ENCODE measurements at regions not wholly inside any gene's neighbourhood (a gene's known extent, or its start where the extent isn't known, plus 50 kb on each side); places are given as distances from the start of the nearest gene placed in this dataset.

DNA sequence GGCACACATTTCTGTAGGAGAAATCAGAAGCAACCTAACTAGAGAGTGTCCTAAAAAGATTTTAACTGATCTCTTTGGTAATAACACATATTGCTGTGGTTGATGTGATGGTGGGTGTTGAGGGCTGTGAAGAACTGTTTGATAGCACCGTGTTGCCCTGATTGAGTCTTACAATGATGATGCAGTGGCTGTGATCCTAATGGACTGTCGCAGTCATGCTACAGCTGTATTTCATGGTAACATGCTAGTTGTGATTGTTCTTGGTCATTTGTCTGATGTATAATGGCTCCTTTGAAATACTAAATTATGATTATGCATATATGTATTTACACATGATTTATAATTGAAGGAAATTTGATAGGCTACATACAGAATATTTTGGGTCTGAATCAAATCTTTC is 82.5 kb upstream of the MMADHC start:
- RAD21 ChIA-PET (ENCODE audit: low non-redundant PET in 1 of 2, low total read pairs in 2 of 2, uncharacterized antibody in 2 of 2, unreplicated experiment in 2 of 2) = no interaction called here
- no peak overlapping the region for H2AFZ ChIP-seq (ENCODE audit: low read depth, low read length, poor library complexity, severe bottlenecking)
- H3K4me2 ChIP-seq (ENCODE audit: low read length) = no peak overlapping the region
- BruUV-seq (replicated peaks) = no TSS peak
- H3K9me3 ChIP-seq (ENCODE audit: control insufficient read depth in 1 of 2, insufficient read depth in 1 of 2, low read depth in 1 of 2, low read length in 2 of 2) = no peaks in the 10 kb centered on the region
- no peak overlapping the region for H3K9ac ChIP-seq (ENCODE audit: low read length)
- H3K36me3 ChIP-seq (ENCODE audit: control insufficient read depth in 1 of 2, insufficient read depth in 2 of 2, low read length in 2 of 2) = no peaks in the 10 kb centered on the region
- no peaks in the 10 kb centered on the region for H3K9me2 ChIP-seq (ENCODE audit: insufficient read depth)
- ATAC-seq = no peak
- H3K4me3 ChIP-seq (replicated peaks in 1 of 2; ENCODE audit: low read depth in 1 of 2, low read length in 2 of 2) = no peak overlapping the region
- CTCF ChIA-PET = no interaction called here
- H3K27me3 ChIP-seq (ENCODE audit: insufficient read depth, low read length) = no peaks in the 10 kb centered on the region
- no peak for TF ChIP-seq POLR2AphosphoS5 (IDR thresholded peaks at IDR 0.05; ENCODE audit: low read depth, low read length)
- no peak for TF ChIP-seq JUND (IDR thresholded peaks at IDR 0.05)
- TF ChIP-seq, protein P1, sequence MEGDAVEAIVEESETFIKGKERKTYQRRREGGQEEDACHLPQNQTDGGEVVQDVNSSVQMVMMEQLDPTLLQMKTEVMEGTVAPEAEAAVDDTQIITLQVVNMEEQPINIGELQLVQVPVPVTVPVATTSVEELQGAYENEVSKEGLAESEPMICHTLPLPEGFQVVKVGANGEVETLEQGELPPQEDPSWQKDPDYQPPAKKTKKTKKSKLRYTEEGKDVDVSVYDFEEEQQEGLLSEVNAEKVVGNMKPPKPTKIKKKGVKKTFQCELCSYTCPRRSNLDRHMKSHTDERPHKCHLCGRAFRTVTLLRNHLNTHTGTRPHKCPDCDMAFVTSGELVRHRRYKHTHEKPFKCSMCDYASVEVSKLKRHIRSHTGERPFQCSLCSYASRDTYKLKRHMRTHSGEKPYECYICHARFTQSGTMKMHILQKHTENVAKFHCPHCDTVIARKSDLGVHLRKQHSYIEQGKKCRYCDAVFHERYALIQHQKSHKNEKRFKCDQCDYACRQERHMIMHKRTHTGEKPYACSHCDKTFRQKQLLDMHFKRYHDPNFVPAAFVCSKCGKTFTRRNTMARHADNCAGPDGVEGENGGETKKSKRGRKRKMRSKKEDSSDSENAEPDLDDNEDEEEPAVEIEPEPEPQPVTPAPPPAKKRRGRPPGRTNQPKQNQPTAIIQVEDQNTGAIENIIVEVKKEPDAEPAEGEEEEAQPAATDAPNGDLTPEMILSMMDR (IDR thresholded peaks at IDR 0.05 in 2 of 3, conservative IDR thresholded peaks at IDR 0.05 in 1 of 3; ENCODE audit: borderline replicate concordance in 1 of 3, insufficient read depth in 1 of 3, low read depth in 2 of 3, low read length in 2 of 3) = no peak
- TF ChIP-seq TCF7L2 (IDR thresholded peaks at IDR 0.05; ENCODE audit: borderline replicate concordance, extremely low read depth, insufficient read depth, insufficient read length) = no peak
- TF ChIP-seq ZFX (IDR thresholded peaks at IDR 0.05) = no peak
- no peak for TF ChIP-seq POLR2A (IDR thresholded peaks at IDR 0.05; ENCODE audit: borderline replicate concordance, extremely low read depth, insufficient read depth, insufficient read length)
- TF ChIP-seq CEBPB (IDR thresholded peaks at IDR 0.05; ENCODE audit: low read depth) = no peak
- TF ChIP-seq ELF1 (IDR thresholded peaks at IDR 0.05; ENCODE audit: borderline replicate concordance, low read depth) = no peak
- TF ChIP-seq SRF (IDR thresholded peaks at IDR 0.05; ENCODE audit: low read depth) = no peak
- no peak for TF ChIP-seq YY1 (IDR thresholded peaks at IDR 0.05; ENCODE audit: extremely low read depth, insufficient replicate concordance, low read depth, low read length)
- no peak for DNase-seq (ENCODE audit: low read depth, low spot score)
- no peaks in the 10 kb centered on the region for H3K79me2 ChIP-seq (ENCODE audit: insufficient read depth, low read length)
- H3K27ac ChIP-seq (ENCODE audit: low read depth, low read length) = no peak overlapping the region
- H3K4me1 ChIP-seq (ENCODE audit: control insufficient read depth in 1 of 2, insufficient read depth in 2 of 2, low read length in 2 of 2) = no peaks in the 10 kb centered on the region
- H4K20me1 ChIP-seq (ENCODE audit: insufficient read depth) = no peaks in the 10 kb centered on the region
- POLR2A ChIA-PET = no interaction called here
- intact Hi-C loops (cut with micrococcal nuclease) = no loop called here
